SW 1271 (cell line): ENCODE measurements at regions not wholly inside any gene's neighbourhood (a gene's known extent, or its start where the extent isn't known, plus 50 kb on each side); places are given as distances from the start of the nearest gene placed in this dataset.
A peak's percentile ranks its signal among the peaks of the same experiment; 100 is the strongest.

Source experiments
- DNase-seq, 2 experiments: peaks; one replicate each; lab custom pipeline; 2025; lab: John Stamatoyannopoulos, UW

- no peak for DNase-seq
Observed at GRCh38 chr2:204321910-204322751, 223.1 kb upstream of the PARD3B start.

GRCh38 chr2:204325468-204325867, 219.8 kb upstream of the PARD3B start:
- DNase-seq = peak in 1 of 2 experiments; percentile 76

GRCh38 chr2:204328373-204328772, 216.9 kb upstream of the PARD3B start:
- DNase-seq = no peak

GRCh38 chr2:204329016-204329415, 216.3 kb upstream of the PARD3B start:
- no peak for DNase-seq

GRCh38 chr2:204329532-204329931, 215.7 kb upstream of the PARD3B start:
- DNase-seq = no peak

GRCh38 chr2:204331180-204331579, 214.1 kb upstream of the PARD3B start:
- DNase-seq = no peak

- no peak for DNase-seq
Observed at GRCh38 chr2:204331988-204332387, 213.3 kb upstream of the PARD3B start.

- no peak for DNase-seq
Observed at GRCh38 chr2:204332706-204333105, 212.6 kb upstream of the PARD3B start.

- no peak for DNase-seq
Observed at GRCh38 chr2:204333861-204334260, 211.4 kb upstream of the PARD3B start.

GRCh38 chr2:204335451-204336058, 209.7 kb upstream of the PARD3B start:
- DNase-seq = no peak

- no peak for DNase-seq
Observed at GRCh38 chr2:204336153-204336744, 209.0 kb upstream of the PARD3B start.

GRCh38 chr2:204337638-204338037, 207.6 kb upstream of the PARD3B start:
- DNase-seq = no peak

- DNase-seq = no peak
Observed at GRCh38 chr2:204339212-204339715, 206.0 kb upstream of the PARD3B start.

GRCh38 chr2:204340511-204340910, 204.8 kb upstream of the PARD3B start:
- DNase-seq = no peak

GRCh38 chr2:204341887-204342276, 203.4 kb upstream of the PARD3B start:
- no peak for DNase-seq

GRCh38 chr2:204343685-204344084, 201.6 kb upstream of the PARD3B start:
- DNase-seq = no peak

GRCh38 chr2:204344119-204344518, 201.2 kb upstream of the PARD3B start:
- no peak for DNase-seq

GRCh38 chr2:204346906-204347305, 198.4 kb upstream of the PARD3B start:
- no peak for DNase-seq

- no peak for DNase-seq
Observed at GRCh38 chr2:204353823-204354222, 191.5 kb upstream of the PARD3B start.

GRCh38 chr2:204354442-204354856, 190.8 kb upstream of the PARD3B start:
- DNase-seq = no peak

GRCh38 chr2:204355688-204356087, 189.6 kb upstream of the PARD3B start:
- no peak for DNase-seq

GRCh38 chr2:204356151-204356641, 189.1 kb upstream of the PARD3B start:
- no peak for DNase-seq

- no peak for DNase-seq
Observed at GRCh38 chr2:204357286-204357685, 188.0 kb upstream of the PARD3B start.
